ENCODE measurements at regions not wholly inside any gene's neighbourhood (a gene's known extent, or its start where the extent isn't known, plus 50 kb on each side); places are given as distances from the start of the nearest gene placed in this dataset.

DNA sequence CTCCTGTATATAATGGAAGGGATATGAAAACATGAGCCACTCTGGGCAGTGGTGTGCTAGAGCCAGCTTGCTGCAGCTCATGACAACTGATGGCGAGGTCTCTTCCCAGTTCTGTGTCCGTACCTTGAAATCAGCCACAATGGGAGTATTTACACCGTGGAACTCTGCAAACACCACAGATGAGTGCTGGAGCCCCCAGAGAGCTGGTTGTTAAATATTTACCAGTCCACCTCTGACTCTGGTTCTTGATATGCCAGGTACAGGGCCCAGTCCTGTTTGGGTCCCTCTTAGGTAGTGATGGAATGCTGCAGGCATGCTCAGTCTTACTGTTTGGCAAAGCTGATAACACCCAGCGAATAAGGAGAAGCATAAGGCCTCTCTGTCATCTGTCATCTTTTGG, 116.1 kb upstream of the GLI2 start:
- no peak for TF ChIP-seq CTCF (IDR thresholded peaks at IDR 0.05; ENCODE audit: low read depth, low read length, poor library complexity, severe bottlenecking)
- TF ChIP-seq EZH2phosphoT487 (IDR thresholded peaks at IDR 0.05; ENCODE audit: borderline replicate concordance, low read length), result no peak
